Memory B cell (primary cell): ENCODE measurements at regions not wholly inside any gene's neighbourhood (a gene's known extent, or its start where the extent isn't known, plus 50 kb on each side); places are given as distances from the start of the nearest gene placed in this dataset.

Experiments
- ATAC-seq: fragments of 150-1000 bp; cut with Tn5 transposase; 2 replicates; pipeline ENCODE4 v1.10.0; 2021; ENCODE audit warnings: low read depth, mild to moderate bottlenecking, moderate library complexity
- DNase-seq, 2 donors: peaks; one replicate each; pipeline ENCODE4 v3.0.0; 2022; ENCODE audit warnings: low spot score in 2 of 2
- H3K27ac Mint-ChIP-seq: one replicate; pipeline ENCODE4 v1.8.0; 2022; ENCODE audit warnings: mild to moderate bottlenecking, moderate library complexity, mixed read lengths
- H3K27me3 Mint-ChIP-seq: one replicate; pipeline ENCODE4 v1.8.0; 2022; ENCODE audit warnings: mixed read lengths
- H3K36me3 Mint-ChIP-seq: one replicate; pipeline ENCODE4 v1.8.0; 2022; ENCODE audit warnings: mild to moderate bottlenecking, mixed read lengths
- H3K4me1 Mint-ChIP-seq: one replicate; pipeline ENCODE4 v1.8.0; 2022; ENCODE audit warnings: mixed read lengths
- H3K4me3 Mint-ChIP-seq: one replicate; pipeline ENCODE4 v1.8.0; 2022; ENCODE audit warnings: mild to moderate bottlenecking, moderate library complexity, mixed read lengths
- H3K9me3 Mint-ChIP-seq: one replicate; pipeline ENCODE4 v1.8.0; 2022; ENCODE audit warnings: mixed read lengths

GRCh38 chr6:44500074-44500473 lies 112.6 kb downstream of the CDC5L start:
- ATAC-seq = no peak
- H3K9me3 Mint-ChIP-seq = no peaks in the 10 kb centered on the region
- no peak for DNase-seq
- peaks cover 13% of the 10 kb centered on the region for H3K27me3 Mint-ChIP-seq
- no peaks in the 10 kb centered on the region for H3K36me3 Mint-ChIP-seq
- no peak overlapping the region for H3K27ac Mint-ChIP-seq
- H3K4me1 Mint-ChIP-seq = no peaks in the 10 kb centered on the region
- H3K4me3 Mint-ChIP-seq = no peak overlapping the region

GRCh38 chr6:44503471-44503870 lies 116.0 kb downstream of the CDC5L start:
- Mint-ChIP-seq H3K36me3 (peaks cover 2% of the 10 kb centered on the region), H3K9me3 (peaks cover 4% of the 10 kb centered on the region), H3K27ac (no peak overlapping the region), H3K4me3 (no peak overlapping the region), H3K27me3 (peaks cover 17% of the 10 kb centered on the region), H3K4me1 (no peaks in the 10 kb centered on the region)
- DNase-seq (no peak), ATAC-seq (no peak)

- Mint-ChIP-seq H3K4me1 (no peaks in the 10 kb centered on the region), H3K4me3 (no peak overlapping the region), H3K36me3 (peaks cover 4% of the 10 kb centered on the region), H3K9me3 (peaks cover 6% of the 10 kb centered on the region), H3K27ac (no peak overlapping the region), H3K27me3 (peaks cover 20% of the 10 kb centered on the region)
- DNase-seq = no peak
- ATAC-seq = no peak
These were observed 116.8 kb downstream of the CDC5L start for GRCh38 chr6:44504301-44504791.

- Mint-ChIP-seq H3K27me3 (peaks cover 22% of the 10 kb centered on the region), H3K4me3 (no peak overlapping the region), H3K36me3 (peaks cover 4% of the 10 kb centered on the region), H3K9me3 (peaks cover 10% of the 10 kb centered on the region), H3K4me1 (no peaks in the 10 kb centered on the region), H3K27ac (no peak overlapping the region)
- ATAC-seq (no peak), DNase-seq (no peak)
These were observed 118.2 kb downstream of the CDC5L start for GRCh38 chr6:44505751-44506150.

GRCh38 chr6:44507014-44507413 lies 119.5 kb downstream of the CDC5L start:
- no peak for ATAC-seq
- peaks cover 12% of the 10 kb centered on the region for H3K9me3 Mint-ChIP-seq
- H3K4me1 Mint-ChIP-seq = no peaks in the 10 kb centered on the region

GRCh38 chr6:44508646-44509045 lies 121.1 kb downstream of the CDC5L start:
- Mint-ChIP-seq H3K36me3 (peaks cover 4% of the 10 kb centered on the region), H3K27me3 (peaks cover 15% of the 10 kb centered on the region), H3K9me3 (peaks cover 12% of the 10 kb centered on the region), H3K4me3 (no peak overlapping the region), H3K27ac (no peak overlapping the region), H3K4me1 (no peaks in the 10 kb centered on the region)
- DNase-seq (no peak), ATAC-seq (no peak)

More at GRCh38 chr6:44507014-44507413, 119.5 kb downstream of the CDC5L start:
- Mint-ChIP-seq H3K4me3 (no peak overlapping the region), H3K36me3 (peaks cover 4% of the 10 kb centered on the region), H3K27ac (no peak overlapping the region), H3K27me3 (peaks cover 23% of the 10 kb centered on the region)
- DNase-seq = no peak

GRCh38 chr6:44511126-44511525 lies 123.6 kb downstream of the CDC5L start:
- Mint-ChIP-seq H3K27me3 (peaks cover 14% of the 10 kb centered on the region), H3K4me1 (no peaks in the 10 kb centered on the region), H3K9me3 (peaks cover 12% of the 10 kb centered on the region), H3K36me3 (peaks cover 4% of the 10 kb centered on the region), H3K4me3 (no peak overlapping the region), H3K27ac (no peak overlapping the region)
- no peak for DNase-seq
- no peak for ATAC-seq

GRCh38 chr6:44512868-44513741 lies 125.6 kb downstream of the CDC5L start:
- H3K27me3 Mint-ChIP-seq = peaks cover 9% of the 10 kb centered on the region
- no peak for DNase-seq
- no peak for ATAC-seq
- H3K9me3 Mint-ChIP-seq = peaks cover 8% of the 10 kb centered on the region
- no peak overlapping the region for H3K4me3 Mint-ChIP-seq
- no peak overlapping the region for H3K27ac Mint-ChIP-seq
- no peaks in the 10 kb centered on the region for H3K4me1 Mint-ChIP-seq
- H3K36me3 Mint-ChIP-seq = peaks cover 2% of the 10 kb centered on the region

- Mint-ChIP-seq H3K36me3 (peaks cover 1% of the 10 kb centered on the region), H3K4me3 (no peak overlapping the region), H3K27ac (no peak overlapping the region), H3K4me1 (no peaks in the 10 kb centered on the region), H3K27me3 (peaks cover 10% of the 10 kb centered on the region), H3K9me3 (peaks cover 14% of the 10 kb centered on the region)
- no peak for ATAC-seq
- DNase-seq = no peak
These were observed 126.6 kb downstream of the CDC5L start for GRCh38 chr6:44514085-44514484.

GRCh38 chr6:44514576-44515193 lies 127.2 kb downstream of the CDC5L start:
- Mint-ChIP-seq H3K4me1 (no peaks in the 10 kb centered on the region), H3K9me3 (peaks cover 19% of the 10 kb centered on the region), H3K27me3 (peaks cover 8% of the 10 kb centered on the region), H3K27ac (no peak overlapping the region), H3K4me3 (no peak overlapping the region), H3K36me3 (no peaks in the 10 kb centered on the region)
- ATAC-seq (no peak), DNase-seq (no peak)

- Mint-ChIP-seq H3K27ac (no peak overlapping the region), H3K4me1 (no peaks in the 10 kb centered on the region), H3K9me3 (peaks cover 31% of the 10 kb centered on the region), H3K27me3 (peaks cover 25% of the 10 kb centered on the region), H3K36me3 (peaks cover 8% of the 10 kb centered on the region), H3K4me3 (no peak overlapping the region)
- no peak for DNase-seq
- ATAC-seq = no peak
These were observed 135.4 kb downstream of the CDC5L start for GRCh38 chr6:44522871-44523270.

- DNase-seq = no peak
- Mint-ChIP-seq H3K27ac (no peak overlapping the region), H3K9me3 (peaks cover 18% of the 10 kb centered on the region), H3K27me3 (peaks cover 32% of the 10 kb centered on the region), H3K36me3 (peaks cover 8% of the 10 kb centered on the region), H3K4me3 (no peak overlapping the region), H3K4me1 (no peaks in the 10 kb centered on the region)
- no peak for ATAC-seq
These were observed 137.1 kb downstream of the CDC5L start for GRCh38 chr6:44524476-44525227.

- Mint-ChIP-seq H3K27ac (no peak overlapping the region), H3K27me3 (peaks cover 33% of the 10 kb centered on the region), H3K36me3 (peaks cover 8% of the 10 kb centered on the region), H3K4me3 (no peak overlapping the region), H3K4me1 (no peaks in the 10 kb centered on the region), H3K9me3 (peaks cover 14% of the 10 kb centered on the region)
- DNase-seq (no peak), ATAC-seq (no peak)
These were observed 138.3 kb downstream of the CDC5L start for GRCh38 chr6:44525761-44526351.

GRCh38 chr6:44527181-44527580 lies 139.7 kb downstream of the CDC5L start:
- Mint-ChIP-seq H3K36me3 (peaks cover 2% of the 10 kb centered on the region), H3K27me3 (peaks cover 33% of the 10 kb centered on the region), H3K27ac (no peak overlapping the region), H3K4me3 (no peak overlapping the region), H3K9me3 (peaks cover 6% of the 10 kb centered on the region), H3K4me1 (no peaks in the 10 kb centered on the region)
- no peak for ATAC-seq
- DNase-seq = no peak
